HG03521 (cell line): ENCODE measurements at regions not wholly inside any gene's neighbourhood (a gene's known extent, or its start where the extent isn't known, plus 50 kb on each side); places are given as distances from the start of the nearest gene placed in this dataset.

Experiments
- ATAC-seq: cut with Tn5 transposase; IDR thresholded peaks from one replicate; pipeline ENCODE4 v1.9.1; 2021; ENCODE audit warnings: mild to moderate bottlenecking, moderate library complexity; ENCODE audit not compliant: unreplicated experiment

- ATAC-seq = no peak
Observed at GRCh38 chr11:23976426-23976825, 520.4 kb upstream of the LUZP2 start.

- no peak for ATAC-seq
Observed at GRCh38 chr11:23976841-23977271, 520.0 kb upstream of the LUZP2 start.

- no peak for ATAC-seq
Observed at GRCh38 chr11:23988381-23989006, 508.4 kb upstream of the LUZP2 start.

GRCh38 chr11:23990346-23991164 is 506.3 kb upstream of the LUZP2 start:
- no peak for ATAC-seq

- no peak for ATAC-seq
Observed at GRCh38 chr11:23991165-23991539, 505.7 kb upstream of the LUZP2 start.

GRCh38 chr11:23995891-23996290 is 501.0 kb upstream of the LUZP2 start:
- ATAC-seq = no peak

- no peak for ATAC-seq
Observed at GRCh38 chr11:23997356-23997755, 499.5 kb upstream of the LUZP2 start.

GRCh38 chr11:24005202-24005876 is 491.5 kb upstream of the LUZP2 start:
- no peak for ATAC-seq

GRCh38 chr11:24043842-24044241 is 453.0 kb upstream of the LUZP2 start:
- ATAC-seq = no peak

GRCh38 chr11:24046731-24047130 is 450.1 kb upstream of the LUZP2 start:
- ATAC-seq = no peak

- no peak for ATAC-seq
Observed at GRCh38 chr11:24056051-24056450, 440.8 kb upstream of the LUZP2 start.

GRCh38 chr11:24060125-24060524 is 436.7 kb upstream of the LUZP2 start:
- ATAC-seq = no peak

- ATAC-seq = no peak
Observed at GRCh38 chr11:24064309-24064903, 432.4 kb upstream of the LUZP2 start.

- ATAC-seq = no peak
Observed at GRCh38 chr11:24068197-24068596, 428.7 kb upstream of the LUZP2 start.

GRCh38 chr11:24070435-24070834 is 426.4 kb upstream of the LUZP2 start:
- no peak for ATAC-seq

- no peak for ATAC-seq
Observed at GRCh38 chr11:24078018-24078417, 418.8 kb upstream of the LUZP2 start.

GRCh38 chr11:24082241-24082640 is 414.6 kb upstream of the LUZP2 start:
- ATAC-seq = no peak

- no peak for ATAC-seq
Observed at GRCh38 chr11:24082860-24083259, 414.0 kb upstream of the LUZP2 start.

GRCh38 chr11:24084956-24085355 is 411.9 kb upstream of the LUZP2 start:
- no peak for ATAC-seq

- ATAC-seq = no peak
Observed at GRCh38 chr11:24086921-24087320, 409.9 kb upstream of the LUZP2 start.

GRCh38 chr11:24091594-24091993 is 405.3 kb upstream of the LUZP2 start:
- no peak for ATAC-seq

- ATAC-seq = no peak
Observed at GRCh38 chr11:24093375-24093774, 403.5 kb upstream of the LUZP2 start.
